ENCODE measurements at regions not wholly inside any gene's neighbourhood (a gene's known extent, or its start where the extent isn't known, plus 50 kb on each side); places are given as distances from the start of the nearest gene placed in this dataset.

DNA sequence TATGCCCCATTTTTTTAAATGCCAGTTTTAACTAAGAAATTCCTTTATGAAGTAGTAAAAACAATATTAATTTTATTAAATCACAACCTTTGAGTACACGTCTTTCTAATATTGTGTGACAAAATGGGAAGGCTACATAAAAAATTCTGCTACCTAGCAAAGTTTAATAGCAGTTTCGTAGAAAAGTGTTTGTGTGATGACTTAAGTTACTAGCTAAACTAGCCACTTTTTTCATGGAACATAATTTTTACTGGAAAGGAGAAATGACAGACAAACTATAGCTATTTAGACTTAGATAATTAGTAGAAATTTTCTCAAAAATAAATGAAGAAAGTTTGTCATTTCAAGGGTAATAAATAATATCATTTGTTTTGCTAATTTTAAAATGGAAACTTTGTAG, 153.1 kb downstream of the GPAM start:
- DNase-seq (ENCODE audit: low read depth in 1 of 2, low spot score in 2 of 2) (no peak), FAIRE-seq (no peak)
- Histone ChIP-seq H3K9ac (replicated peaks in 1 of 4; ENCODE audit: extremely low read depth in 1 of 4, low read depth in 3 of 4, low read length in 3 of 4) (no peak overlapping the region), H3K14ac (ENCODE audit: insufficient read length) (no peak overlapping the region), H3K4me3 (ENCODE audit: extremely low read depth in 1 of 4, insufficient read depth in 2 of 4, low read depth in 3 of 4, low read length in 4 of 4) (no peak overlapping the region), H3K79me2 (ENCODE audit: control insufficient read depth in 1 of 2, insufficient read depth in 2 of 2, low read length in 2 of 2) (no peaks in the 10 kb centered on the region), H2BK12ac (ENCODE audit: low read depth, low read length) (no peak overlapping the region), H2BK120ac (replicated peaks; ENCODE audit: low read depth, low read length) (no peak overlapping the region), H3K18ac (ENCODE audit: extremely low read depth, low read length) (no peak overlapping the region), H3K9me3 (ENCODE audit: insufficient read depth in 2 of 2, low read depth in 1 of 2, low read length in 1 of 2) (peaks cover 4 to 8% of the 10 kb centered on the region in 2 experiments; a peak in 1 of 4 replicates), H3K27ac (ENCODE audit: low read depth, low read length) (no peak overlapping the region), H3K23me2 (ENCODE audit: low read depth, low read length) (no peaks in the 10 kb centered on the region), H3K23ac (ENCODE audit: insufficient read length) (no peak overlapping the region), H2BK15ac (ENCODE audit: low read length) (no peak overlapping the region), H2BK5ac (ENCODE audit: low read depth, low read length) (no peak overlapping the region), H2AK5ac (ENCODE audit: low read depth, low read length) (no peak overlapping the region), H3K79me1 (ENCODE audit: low read depth, low read length) (no peaks in the 10 kb centered on the region), H3K4ac (replicated peaks; ENCODE audit: insufficient read length, low read depth, low read length) (no peak overlapping the region), H3K36me3 (ENCODE audit: control insufficient read depth in 2 of 4, insufficient read depth in 4 of 4, low read length in 3 of 4) (no peaks in the 10 kb centered on the region), H4K5ac (ENCODE audit: insufficient read length, low read depth, low read length) (no peak overlapping the region), H2AFZ (ENCODE audit: low read length) (no peak overlapping the region), H4K20me1 (replicated peaks in 1 of 2; ENCODE audit: control insufficient read depth in 1 of 2, insufficient read depth in 2 of 2, low read length in 2 of 2) (no peaks in the 10 kb centered on the region), H4K8ac (ENCODE audit: extremely low read depth, insufficient read depth, low read length) (no peak overlapping the region), H3K4me2 (ENCODE audit: insufficient read depth in 1 of 2, low read depth in 2 of 2, low read length in 2 of 2) (no peak overlapping the region), H3K27me3 (replicated peaks in 1 of 4; ENCODE audit: control insufficient read depth in 3 of 4, extremely low read depth in 1 of 4, insufficient read depth in 3 of 4, low read length in 3 of 4) (no peaks in the 10 kb centered on the region), H3K4me1 (replicated peaks in 1 of 4; ENCODE audit: control insufficient read depth in 3 of 4, insufficient read depth in 4 of 4, low read length in 3 of 4) (no peaks in the 10 kb centered on the region), H2BK20ac (ENCODE audit: low read length) (no peak overlapping the region), H4K91ac (replicated peaks; ENCODE audit: insufficient read length, low read length) (no peak overlapping the region), H3K56ac (replicated peaks; ENCODE audit: insufficient read length, low read depth, low read length) (no peak overlapping the region)
- ChIA-PET CTCF (ENCODE audit: partially characterized antibody) (no interaction called here), POLR2A (ENCODE audit: partially characterized antibody) (no interaction called here)
- 88% methylated on average over 2 of the region's 2 CpGs; no CpG with 5 or more reads in 1 of the 2 experiments for WGBS, 2 experiments (ENCODE audit: extremely low coverage in 1 of 2, insufficient coverage in 1 of 2, insufficient read length in 1 of 2, insufficient replicate concordance in 2 of 2, low coverage in 1 of 2, low lambda C conversion rate in 2 of 2, missing lambda C conversion rate in 1 of 2)
- no peak for TF ChIP-seq CHD2 (IDR thresholded peaks at IDR 0.05; ENCODE audit: low read length)
- no peak for TF ChIP-seq SP4 (IDR thresholded peaks at IDR 0.05; ENCODE audit: low read length)
- no peak for TF ChIP-seq HDAC6 (IDR thresholded peaks at IDR 0.05; ENCODE audit: low read depth, low read length)

Measured in H1 (cell line).